ENCODE measurements at regions not wholly inside any gene's neighbourhood (a gene's known extent, or its start where the extent isn't known, plus 50 kb on each side); places are given as distances from the start of the nearest gene placed in this dataset.

DNA sequence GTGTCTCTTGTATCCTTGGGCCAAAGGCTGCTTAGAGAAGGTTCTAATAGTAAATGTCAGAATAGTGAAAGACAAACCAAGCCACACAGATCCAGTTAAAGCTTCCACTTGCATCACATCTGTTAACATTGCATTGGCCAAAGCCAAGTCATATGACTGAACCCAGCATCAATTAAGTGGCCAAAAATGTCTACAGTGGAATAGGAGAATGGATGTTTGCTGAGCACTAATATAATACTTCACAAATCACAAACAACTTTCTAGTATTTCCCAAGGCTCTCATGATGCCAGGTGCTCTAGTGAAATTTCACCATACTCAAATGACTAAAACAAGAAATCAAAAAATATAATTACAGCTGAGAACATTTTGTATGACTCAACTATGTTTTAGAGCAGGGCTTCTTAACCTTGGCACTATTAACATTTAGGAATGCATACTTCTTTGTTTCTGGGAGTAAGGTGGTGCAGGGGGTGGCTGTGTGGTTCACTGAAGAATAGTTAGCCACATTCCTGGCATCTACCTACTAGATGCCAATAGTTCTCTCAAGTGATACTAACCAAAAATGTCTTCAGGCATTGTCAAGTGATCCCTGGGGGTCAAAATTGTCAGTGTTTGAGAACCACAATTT is 148.0 kb upstream of the SPTLC3 start:
- TF ChIP-seq ARNTL (CRISPR knock-in tag; IDR thresholded peaks at IDR 0.05; ENCODE audit: borderline replicate concordance, low read depth), result no peak
- TF ChIP-seq ZFP30 (CRISPR knock-in tag; IDR thresholded peaks at IDR 0.05), result no peak
- TF ChIP-seq, protein P1, sequence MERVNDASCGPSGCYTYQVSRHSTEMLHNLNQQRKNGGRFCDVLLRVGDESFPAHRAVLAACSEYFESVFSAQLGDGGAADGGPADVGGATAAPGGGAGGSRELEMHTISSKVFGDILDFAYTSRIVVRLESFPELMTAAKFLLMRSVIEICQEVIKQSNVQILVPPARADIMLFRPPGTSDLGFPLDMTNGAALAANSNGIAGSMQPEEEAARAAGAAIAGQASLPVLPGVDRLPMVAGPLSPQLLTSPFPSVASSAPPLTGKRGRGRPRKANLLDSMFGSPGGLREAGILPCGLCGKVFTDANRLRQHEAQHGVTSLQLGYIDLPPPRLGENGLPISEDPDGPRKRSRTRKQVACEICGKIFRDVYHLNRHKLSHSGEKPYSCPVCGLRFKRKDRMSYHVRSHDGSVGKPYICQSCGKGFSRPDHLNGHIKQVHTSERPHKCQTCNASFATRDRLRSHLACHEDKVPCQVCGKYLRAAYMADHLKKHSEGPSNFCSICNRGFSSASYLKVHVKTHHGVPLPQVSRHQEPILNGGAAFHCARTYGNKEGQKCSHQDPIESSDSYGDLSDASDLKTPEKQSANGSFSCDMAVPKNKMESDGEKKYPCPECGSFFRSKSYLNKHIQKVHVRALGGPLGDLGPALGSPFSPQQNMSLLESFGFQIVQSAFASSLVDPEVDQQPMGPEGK (CRISPR knock-in tag; IDR thresholded peaks at IDR 0.05; ENCODE audit: borderline replicate concordance), result no peak
- no peak for TF ChIP-seq RARB (CRISPR knock-in tag; IDR thresholded peaks at IDR 0.05)
- no peak for TF ChIP-seq PPARA (CRISPR knock-in tag; IDR thresholded peaks at IDR 0.05; ENCODE audit: borderline replicate concordance)
